ENCODE measurements at regions not wholly inside any gene's neighbourhood (a gene's known extent, or its start where the extent isn't known, plus 50 kb on each side); places are given as distances from the start of the nearest gene placed in this dataset.
"Not testable (repeated sequence)": the region's sequence is repeated elsewhere in the genome, so short reads cannot be mapped to it uniquely, and the experiment has no call there.

DNA sequence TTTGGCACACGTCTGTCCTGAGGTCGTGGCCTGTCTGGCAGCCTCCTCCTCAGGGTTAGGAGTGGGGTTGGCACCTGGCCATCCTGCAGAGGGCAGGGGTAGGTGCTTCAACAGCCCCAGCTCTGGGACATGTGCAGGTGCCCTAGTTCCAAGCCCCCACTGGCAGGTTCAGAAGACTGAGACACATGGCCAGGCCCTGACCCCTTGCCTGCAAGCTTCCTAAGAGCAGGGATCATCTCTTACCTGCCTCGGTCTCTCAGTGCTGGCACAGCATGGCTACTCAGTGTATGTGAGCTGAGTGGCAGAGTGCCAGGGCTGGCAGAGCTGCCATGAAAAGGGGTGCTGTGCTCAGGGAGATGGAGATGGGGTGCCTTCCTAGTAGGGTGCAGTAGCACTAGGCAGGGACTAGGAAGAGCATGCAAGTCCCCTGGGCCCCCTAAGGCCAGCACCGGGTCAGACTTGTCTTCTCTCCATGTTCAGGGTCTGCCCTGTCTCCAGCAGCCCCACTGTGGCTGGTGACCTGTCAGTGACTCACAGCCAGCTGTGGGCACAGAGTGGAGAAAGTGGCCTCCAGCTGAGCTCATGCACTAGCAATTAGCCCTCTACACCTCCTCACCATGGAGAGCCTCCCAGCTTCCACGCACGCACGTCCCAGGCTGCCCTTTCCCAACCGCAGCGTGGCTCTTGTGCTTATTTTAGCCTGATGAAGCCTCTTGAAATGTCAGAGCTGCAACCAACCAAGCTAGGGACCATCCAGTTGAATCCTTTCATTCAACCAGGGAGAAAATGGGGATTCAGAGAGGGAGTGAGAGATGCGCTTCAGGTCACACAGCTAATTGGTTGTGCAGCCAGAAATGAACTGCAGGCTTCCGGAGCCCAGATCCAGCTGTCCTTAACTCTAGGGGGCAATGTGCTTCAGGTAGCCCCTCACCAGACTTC lies 116.6 kb downstream of the MRPL14 start:
- no peak for DNase-seq

DNA sequence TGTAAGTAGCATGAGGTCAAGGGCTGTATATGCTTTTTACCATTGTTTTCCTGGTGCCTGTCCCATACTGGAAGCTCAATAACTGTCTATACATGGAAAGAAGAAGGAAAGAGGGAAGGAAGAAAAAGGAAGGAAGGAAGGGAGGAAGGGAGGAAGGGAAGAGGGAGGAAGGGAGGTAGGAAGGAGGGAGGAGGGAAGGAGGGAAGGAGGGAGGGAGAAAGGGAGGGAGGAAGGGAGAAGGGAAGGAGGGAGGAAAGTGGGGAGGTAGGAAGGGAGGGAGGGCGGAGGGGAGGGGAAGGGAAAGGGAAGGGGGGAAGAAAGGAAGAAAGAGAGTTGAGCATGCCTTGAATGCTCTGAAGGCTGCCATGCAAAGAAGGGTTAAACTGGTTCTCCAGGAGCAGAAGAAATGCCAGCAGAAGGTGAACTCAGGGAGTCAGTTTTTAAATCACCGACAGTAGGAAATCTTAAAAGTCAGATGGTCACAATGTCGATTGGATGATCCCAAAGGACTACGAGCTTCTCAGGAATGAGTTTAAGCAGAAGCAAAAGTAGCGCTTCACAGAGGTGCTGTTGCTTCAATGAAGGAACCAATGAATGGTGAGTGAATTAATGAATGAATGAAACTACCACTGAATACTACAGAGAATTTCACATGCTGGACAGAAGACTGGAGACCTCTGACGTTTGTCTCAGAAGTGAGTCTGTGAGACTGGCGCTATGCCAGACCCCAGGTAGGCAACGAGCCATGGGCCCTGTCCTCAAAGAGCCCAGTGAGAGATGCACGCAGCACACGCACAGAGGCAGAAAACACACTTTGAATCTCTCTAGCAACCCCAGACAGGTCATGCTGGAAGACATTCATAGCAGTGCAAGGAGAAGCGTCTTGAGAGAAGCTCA lies 117.6 kb downstream of the MRPL14 start:
- DNase-seq, result no peak

DNA sequence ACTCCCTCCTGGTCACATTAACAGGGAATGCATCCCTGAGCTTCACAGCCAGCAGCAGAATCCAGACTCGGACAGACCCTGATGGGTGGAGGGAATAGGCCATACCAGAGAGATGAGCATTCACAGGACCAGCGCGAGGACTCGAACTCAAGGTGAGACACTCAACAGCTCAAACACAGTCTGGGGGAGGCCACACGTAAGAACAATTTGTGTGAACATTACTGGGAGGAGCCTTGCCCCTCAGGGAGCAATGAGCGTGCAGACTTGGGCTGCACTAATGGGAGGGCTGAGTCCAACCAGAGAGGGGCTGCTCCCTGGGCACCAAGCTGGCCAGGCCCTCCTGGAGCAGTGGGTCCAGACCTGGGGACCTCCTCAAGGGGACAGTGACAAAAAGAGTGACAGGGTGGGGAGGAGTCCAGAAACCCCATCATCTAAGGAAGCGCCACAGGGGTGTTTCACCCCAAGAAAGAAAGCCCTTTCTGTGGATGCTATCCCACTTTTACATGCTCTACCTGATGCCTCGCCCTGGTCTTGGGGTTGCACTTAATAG lies 118.4 kb downstream of the MRPL14 start:
- DNase-seq, result no peak

DNA sequence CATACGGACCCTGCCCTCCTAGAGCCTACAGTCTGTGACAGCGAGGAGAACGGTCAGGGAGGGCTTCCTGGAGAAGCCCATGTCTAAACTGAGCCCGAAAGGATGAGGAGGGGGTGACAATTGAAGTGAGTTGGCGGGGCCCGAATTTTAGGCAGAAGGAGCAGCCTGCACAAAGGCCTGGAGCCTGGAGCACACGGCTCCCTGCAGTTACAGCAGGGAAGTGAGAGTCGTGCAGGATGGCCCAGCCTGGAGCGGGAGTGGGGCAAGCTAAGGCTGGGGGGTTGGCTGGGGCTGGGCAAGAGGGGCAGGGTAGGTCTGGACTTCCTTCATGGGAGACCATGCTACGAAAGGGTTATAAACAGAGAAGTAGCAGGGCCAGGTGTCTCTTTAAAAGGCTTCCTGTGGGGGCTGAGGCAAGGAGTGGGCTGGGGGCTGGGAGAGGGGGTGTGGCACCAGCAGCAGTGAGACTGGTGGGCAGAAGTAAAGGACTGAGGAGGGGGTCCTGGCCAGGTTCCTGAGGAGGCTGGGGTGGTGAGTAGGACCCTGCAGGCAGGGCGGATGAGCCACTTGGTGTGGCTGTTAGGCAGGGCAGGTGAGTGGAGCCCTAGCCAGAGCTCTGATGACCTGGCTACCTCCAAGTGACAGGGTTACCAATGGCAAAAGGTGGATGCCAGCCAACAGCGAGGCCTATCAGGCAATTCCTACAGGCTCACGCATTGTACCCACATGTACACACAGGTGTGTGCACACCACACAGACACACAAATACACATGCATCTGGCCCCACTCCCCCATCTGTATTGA lies 119.2 kb downstream of the MRPL14 start:
- no peak for DNase-seq

DNA sequence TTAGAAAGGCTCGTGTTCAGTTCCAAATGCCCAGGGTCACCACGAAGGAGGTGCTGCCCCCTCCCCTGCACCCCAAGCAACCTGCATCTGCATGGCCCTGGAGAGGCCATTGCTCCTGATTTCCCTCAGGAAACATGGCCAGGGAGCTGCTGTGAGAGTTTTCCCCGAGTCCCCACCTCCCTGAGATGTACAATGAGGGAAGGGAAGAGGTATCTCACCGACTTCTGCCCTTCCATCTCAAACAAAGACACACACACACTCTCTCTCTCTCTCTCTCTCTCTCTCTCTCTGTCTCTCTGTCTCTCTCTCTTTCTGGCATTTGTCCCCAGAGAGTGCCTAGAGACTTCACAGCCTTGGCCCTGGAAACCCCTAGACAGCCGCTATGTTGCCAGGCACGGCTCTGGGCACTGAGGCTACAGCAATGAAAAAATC lies 120.4 kb downstream of the MRPL14 start:
- no peak for DNase-seq

DNA sequence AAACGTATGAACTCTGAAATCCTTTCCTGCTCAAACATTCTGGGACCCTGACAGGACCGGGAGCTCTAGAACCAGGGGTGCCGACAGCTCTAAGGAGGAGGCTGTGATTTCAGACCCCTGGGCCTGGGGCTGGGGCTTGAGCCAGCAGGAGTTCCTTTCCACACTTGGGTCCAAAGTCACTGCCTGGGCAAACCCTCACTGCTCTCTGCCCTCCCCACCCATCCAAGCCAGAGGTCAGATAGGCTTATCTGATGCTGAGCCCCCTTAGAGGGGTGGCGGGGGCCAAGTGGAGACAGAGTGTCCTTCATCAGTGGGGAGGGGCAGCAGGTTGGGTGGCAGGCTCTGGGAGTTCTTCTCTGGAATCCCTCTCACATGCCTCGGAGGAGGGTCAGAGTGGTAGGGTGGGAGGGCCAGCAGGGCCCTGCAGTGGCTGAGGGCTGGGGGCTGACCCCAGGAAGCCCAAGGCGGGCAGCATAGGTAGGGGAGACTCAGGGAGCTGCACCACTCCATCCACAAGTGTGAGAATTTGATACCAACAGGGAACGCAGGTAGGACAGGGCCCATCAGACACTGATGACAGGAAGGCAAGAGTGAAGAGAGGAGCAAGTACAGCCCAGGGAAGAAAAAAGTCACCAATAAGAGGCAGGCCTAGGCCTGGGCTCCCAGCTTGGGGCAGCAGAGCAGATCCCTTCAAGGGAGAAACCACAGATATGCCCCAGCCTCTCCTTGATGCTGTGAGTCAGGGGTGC lies 121.0 kb downstream of the MRPL14 start:
- no peak for DNase-seq

DNA sequence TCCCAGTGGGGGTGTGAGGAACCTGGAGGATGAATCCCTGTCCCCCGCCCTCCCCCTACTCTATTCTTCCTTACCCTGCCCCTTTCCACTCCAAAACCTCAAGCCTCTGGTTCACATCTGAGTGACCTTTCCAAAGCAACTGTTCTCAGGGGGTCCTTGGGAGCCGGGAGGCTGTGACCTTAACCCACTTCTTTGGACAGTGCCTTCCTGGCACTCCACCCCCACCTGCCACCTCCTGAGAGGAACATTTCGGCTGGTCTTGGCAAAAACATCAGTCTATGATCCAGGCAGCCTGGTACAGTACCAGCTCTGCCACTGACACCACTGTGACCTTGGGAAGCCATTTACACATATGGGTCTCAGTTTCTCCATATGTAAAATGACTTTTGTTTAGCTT lies 121.7 kb downstream of the MRPL14 start:
- no peak for DNase-seq

DNA sequence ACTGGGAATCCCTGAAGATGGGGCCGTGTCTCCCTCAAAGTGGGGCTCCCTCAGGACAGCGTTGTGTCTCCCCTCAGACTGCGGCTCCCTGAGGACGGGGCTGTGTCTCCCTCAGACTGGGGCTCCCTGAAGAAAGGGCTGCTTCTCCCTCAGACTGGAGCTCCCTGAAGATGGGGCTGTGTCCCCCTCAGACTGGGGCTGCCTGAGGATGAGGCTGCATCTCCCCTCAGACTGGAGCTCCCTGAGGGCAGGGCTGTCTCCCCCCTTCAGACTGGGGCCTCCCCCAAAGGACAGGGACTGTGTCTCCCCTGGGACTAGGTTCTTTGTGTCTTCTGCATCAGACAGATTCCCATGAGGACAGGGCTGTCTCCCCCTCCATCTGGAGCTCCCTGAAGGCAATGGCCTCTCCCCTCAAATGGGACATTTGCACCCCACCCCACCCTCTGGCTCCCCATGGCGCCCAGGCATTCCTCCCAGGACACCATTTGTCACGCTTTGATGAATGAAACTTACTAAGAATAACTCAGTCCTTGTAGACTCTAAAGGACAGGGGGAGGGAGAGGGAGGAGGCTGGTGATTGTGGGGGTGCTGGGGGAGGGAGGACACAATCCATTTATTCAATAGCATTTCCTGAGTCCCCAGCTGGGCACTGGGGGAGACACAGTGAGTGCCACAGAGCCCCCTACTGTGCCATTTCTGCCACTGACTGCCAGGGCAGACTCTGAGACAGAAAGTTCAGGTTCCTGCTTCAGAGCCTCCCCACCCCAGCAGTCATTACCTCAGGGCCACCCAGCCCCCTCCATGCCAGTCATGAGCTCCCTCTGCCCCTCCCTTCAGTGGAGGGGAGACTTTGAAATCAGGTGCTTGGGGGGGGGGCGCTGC lies 122.4 kb downstream of the MRPL14 start:
- DNase-seq, result no peak

DNA sequence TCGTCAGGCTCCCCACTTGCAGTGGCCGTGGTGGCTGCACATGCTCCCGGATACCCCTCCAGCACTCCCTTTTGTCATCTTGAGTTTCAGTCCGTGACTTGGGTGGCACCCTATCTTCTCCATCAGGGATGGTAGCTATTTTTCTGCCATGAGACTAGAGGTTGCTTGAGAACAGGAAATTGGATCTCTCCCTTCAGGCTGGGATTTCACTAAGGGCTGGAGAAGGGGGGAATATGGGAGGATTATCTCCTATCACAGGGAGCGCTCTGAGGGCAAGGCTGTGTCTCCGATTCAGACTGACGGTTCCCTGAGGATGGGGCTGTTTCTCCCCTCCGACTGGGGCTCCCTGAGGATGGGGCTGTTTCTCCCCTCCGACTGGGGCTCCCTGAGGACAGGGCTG lies 123.1 kb downstream of the MRPL14 start:
- DNase-seq, result no peak

DNA sequence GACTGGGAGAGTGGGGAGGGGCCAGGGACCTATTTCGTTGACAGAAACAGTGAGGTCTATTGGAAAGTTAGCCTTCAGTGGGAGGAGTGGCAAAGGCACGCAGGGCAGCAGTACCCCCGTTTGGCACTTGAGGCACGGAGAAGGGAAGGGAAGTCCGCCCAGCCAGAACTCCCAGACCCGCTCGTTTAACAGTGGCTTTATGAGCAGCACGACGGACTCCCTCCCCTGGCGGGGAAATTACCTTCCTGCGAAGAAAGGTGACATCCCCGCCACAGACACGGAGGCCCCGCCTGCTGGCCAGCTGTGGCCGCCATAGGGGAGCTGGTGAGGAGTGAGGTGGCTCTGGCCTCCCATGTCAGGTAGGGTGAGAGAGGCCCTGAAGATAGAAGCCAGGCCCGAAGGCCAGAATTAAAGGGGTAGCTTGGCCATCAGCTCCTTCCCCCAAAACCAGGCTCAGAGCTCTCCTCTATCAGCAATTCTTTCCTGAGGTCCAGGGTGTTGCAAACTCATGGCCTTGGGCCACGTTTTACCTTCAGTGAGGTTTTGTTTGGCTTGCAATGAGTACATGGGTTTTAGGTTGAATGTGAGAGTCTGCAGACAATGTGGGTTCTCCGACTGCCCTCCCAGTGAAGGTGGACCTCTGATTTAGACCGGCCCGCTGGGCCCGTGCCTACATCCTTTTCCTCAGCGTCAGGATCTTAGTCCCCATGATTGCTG lies 123.7 kb downstream of the MRPL14 start:
- DNase-seq, result no peak

DNA sequence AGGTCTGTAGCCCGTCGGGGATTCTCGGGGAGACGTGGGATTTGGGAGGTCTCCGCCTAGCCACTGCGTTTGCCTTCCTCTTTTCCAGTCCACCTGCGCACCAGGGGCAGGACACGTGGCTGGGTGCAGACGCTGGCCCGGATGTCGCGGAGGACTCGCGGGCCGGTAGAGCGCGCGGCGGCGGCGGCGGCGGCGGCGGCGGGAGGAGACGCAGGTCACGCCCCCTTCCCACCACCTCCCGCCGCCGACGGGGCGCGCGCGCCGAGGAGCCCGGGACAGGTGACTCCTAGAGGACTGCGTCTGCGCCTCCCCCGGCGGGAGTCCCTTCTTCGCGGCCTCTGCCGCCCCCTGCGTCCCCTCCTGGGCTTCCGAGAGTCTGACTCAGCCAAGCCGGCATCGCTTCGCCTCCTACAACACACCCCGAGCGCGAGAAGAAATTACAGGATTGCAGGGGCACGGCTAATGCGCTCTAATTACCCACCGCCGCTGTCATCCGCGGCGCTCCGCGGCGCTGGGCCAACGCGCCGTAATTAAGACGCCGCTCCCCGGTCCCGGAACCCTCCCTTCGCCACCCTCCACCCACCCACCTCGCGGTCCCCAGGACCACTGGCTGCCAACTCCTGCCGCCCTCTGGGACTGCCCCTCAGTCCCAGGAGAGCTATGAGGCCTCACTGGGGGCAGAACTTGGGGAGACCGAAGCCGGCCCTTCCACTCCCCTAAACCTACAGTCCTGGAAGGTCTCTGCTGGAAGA lies 124.5 kb downstream of the MRPL14 start:
- DNase-seq, result no peak

DNA sequence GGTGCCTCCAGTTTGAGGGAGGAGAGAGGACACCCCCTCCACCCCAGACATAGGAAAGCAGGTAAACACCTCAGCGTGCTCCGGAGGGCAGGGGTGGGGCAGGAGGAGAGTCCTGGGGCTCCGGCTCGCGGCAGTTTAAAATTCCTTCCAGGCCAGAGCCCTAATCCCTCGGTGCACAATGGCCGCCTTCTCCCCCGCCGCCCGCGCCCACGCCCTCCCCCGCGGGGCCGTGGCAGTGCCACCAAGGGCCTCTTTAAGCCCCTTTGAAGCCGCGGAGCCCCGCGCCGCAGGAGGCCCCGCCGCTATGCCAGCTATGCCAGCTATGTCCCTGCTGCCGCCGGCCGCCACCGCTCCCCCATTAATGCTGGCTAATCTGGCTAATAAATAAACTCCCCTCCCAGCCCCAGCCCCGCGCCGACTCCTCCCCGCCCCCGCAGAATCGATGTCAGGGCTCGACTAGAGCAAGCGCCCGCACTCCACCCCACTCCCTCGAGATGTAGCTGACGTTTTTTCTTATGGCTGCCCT lies 125.1 kb downstream of the MRPL14 start:
- no peak for DNase-seq

DNA sequence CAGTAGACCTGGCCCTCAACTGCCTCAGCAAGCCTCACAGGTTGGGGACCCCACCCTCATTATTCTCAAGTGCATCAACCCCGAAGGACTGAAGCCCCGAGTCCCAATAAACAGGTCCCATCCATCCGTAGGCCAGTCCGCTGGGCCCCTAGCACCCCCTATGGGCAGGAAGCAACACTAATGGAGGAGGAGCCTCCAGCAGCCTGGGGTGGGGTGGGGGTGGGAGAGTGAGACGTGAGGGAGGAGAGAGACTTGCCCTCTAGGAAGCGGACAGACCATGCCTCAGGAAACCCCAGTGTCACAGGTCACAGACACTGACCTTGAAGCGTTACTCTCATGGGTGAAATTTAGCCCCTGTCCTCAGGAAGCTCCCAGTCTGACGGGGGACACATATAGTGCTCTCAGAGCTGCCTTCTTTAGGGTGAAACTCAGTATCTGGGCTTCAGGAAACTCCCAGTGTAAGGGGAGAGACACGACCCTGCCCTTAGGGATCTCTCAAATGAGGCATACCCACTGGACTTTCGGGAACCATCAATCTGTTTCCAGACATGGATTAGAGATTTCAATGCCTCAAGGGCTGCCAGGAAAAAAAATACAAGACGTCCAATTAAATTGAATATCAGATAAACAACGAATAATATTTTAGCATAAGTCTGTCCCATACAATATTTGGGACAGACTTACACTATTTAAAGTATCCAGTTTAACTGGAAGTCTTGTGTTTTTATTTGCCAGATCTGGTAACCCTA lies 125.8 kb downstream of the MRPL14 start:
- no peak for DNase-seq

DNA sequence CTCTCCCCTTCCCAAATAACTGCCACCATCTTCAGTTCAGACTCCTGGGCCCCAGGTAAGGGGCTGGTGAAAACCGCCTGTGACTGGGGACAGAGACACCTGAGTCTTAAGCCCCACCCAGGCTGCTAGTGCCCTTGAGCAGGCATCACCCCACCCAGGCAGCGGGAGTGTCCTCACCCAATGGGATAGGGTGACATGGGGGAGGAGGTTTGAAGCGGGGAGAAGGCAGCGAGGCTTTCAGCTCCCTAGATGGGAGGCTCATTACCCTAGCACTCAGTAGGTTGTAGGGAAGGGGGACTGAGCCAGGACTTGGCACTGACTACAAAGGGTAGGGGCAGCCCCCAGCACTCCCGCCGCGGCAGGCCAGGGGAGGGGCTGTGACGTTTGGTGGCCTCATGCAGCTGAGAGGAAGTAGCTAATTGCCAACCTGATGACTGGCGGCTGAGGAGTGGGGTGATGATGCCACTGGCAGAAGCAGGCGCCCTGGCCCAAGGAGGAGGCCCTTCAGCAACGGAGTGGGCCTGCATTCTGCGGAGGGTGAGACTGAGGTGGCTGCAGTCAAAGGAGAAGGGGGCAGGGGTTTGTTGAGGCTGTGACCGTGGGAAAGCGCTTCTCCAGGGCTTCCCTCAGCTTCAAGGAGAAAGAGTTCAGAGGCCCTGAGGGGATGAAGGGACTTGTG lies 126.9 kb downstream of the MRPL14 start:
- no peak for DNase-seq

DNA sequence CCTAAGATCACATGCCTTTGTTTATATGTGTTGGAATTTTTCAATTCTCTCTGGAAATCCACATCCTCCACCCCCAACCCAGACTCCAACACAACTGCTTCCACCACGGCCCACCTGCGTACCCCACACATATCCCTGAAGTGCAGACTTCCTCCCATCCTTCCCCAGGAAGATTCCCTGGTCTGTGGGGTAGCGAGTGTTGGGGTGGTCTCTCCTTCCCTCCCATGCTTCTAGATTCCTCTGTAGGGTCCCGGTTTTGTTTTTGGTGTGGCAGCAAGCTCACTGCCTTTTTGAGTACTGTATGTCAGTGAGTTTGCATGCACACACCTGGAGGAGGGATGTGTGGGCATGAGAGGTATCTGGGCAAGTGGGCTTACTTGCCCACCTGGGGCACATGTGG lies 127.6 kb downstream of the MRPL14 start:
- no peak for DNase-seq

DNA sequence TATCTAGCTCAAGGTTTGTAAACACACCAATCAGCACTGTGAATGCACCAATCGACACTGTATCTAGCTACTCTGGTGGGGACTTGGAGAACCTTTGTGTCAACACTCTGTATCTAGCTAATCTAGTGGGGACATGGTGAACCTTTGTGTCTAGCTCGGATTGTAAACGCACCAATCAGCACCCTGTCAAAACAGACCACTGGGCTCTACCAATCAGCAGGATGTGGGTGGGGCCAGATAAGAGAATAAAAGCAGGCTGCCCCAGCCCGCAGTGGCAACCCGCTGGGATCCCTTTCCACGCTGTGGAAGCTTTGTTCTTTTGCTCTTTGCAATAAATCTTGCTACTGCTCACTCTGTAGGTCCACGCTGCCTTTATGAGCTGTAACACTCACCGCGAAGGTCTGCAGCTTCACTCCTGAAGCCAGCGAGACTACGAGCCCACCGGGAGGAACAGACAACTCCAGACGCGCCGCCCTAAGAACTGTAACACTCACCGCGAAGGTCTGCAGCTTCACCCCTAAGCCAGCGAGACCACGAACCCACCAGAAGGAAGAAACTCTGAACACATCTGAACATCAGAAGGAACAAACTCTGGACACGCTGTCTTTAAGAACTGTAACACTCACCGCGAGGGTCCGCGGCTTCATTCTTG lies 128.5 kb downstream of the MRPL14 start:
- DNase-seq, result not testable (repeated sequence)

DNA sequence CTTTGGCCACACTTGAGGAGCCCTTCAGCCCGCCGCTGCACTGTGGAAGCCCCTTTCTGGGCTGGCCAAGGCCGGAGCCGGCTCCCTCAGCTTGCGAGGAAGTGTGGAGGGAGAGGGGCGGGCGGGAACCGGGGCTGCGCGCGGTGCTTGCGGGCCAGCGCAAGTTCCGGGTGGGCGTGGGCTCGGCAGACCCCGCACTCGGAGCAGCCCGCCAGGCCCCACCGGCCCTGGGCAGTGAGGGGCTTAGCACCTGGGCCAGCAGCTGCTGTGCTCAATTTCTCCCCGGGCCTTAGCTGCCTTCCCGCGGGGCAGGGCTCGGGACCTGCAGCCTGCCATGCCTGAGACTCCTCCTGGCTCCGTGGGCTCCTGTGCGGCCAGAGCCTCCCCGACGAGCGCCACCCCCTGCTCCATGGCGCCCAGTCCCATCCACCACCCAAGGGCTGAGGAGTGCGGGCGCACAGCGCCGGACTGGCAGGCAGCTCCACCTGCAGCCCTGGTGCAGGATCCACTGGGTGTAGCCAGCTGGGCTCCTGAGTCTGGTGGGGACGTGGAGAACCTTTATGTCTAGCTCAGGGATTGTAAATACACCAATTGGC lies 129.2 kb downstream of the MRPL14 start:
- DNase-seq, result not testable (repeated sequence)
